OCI-LY3 (cell line): ENCODE measurements at regions not wholly inside any gene's neighbourhood (a gene's known extent, or its start where the extent isn't known, plus 50 kb on each side); places are given as distances from the start of the nearest gene placed in this dataset.

Source experiments
- H2AFZ ChIP-seq: fragments of 200-600, 300-600 bp; shearing (Covaris generic); 2 replicates; pipeline ENCODE4 v1.6.0; 2014; ENCODE audit warnings: antibody characterized with exemption, low read depth, low read length
- H3K27ac ChIP-seq: fragments of 200-600, 300-600 bp; sonication (generic); 2 replicates; pipeline ENCODE4 v1.5.1; 2014; ENCODE audit warnings: mild to moderate bottlenecking, low read length, moderate library complexity, mixed read lengths
- H3K27me3 ChIP-seq: fragments of 200-600, 300-600 bp; sonication (generic); 2 replicates; pipeline ENCODE4 v1.6.1; 2014; ENCODE audit warnings: low read depth, low read length, mixed read lengths
- H3K36me3 ChIP-seq: fragments of 200-600, 300-600 bp; sonication (generic); replicated peaks from 2 replicates; pipeline ENCODE3; 2014; ENCODE audit warnings: low read depth, low read length, mixed read lengths
- H3K4me1 ChIP-seq: fragments of 300-600, 200-600 bp; sonication (generic); 2 replicates; pipeline ENCODE4 v1.6.1; 2014; ENCODE audit warnings: low read length, mixed read lengths
- H3K4me2 ChIP-seq: fragments of 200-600, 300-600 bp; sonication (generic); 2 replicates; pipeline ENCODE4 v1.6.1; 2014; ENCODE audit warnings: low read length, mixed read lengths
- H3K4me3 ChIP-seq: fragments of 300-600, 200-600 bp; sonication (generic); 2 replicates; pipeline ENCODE4 v1.5.1; 2014; ENCODE audit warnings: antibody characterized with exemption, mild to moderate bottlenecking, low read length, moderate library complexity
- H3K79me2 ChIP-seq: fragments of 300-600, 200-600 bp; shearing (Covaris generic); 2 replicates; pipeline ENCODE4 v1.6.1; 2014; ENCODE audit warnings: mild to moderate bottlenecking, low read length, mixed read lengths
- H3K9ac ChIP-seq: fragments of 300-600, 200-600 bp; shearing (Covaris generic); 2 replicates; pipeline ENCODE4 v1.6.0; 2014; ENCODE audit warnings: mild to moderate bottlenecking, low read length, moderate library complexity
- H3K9me3 ChIP-seq: fragments of 200-600, 300-600 bp; shearing (Covaris generic); 2 replicates; pipeline ENCODE4 v1.6.1; 2014; ENCODE audit warnings: low read length, mixed read lengths; ENCODE audit not compliant: insufficient read depth
- H4K20me1 ChIP-seq: fragments of 200-600, 300-600 bp; sonication (generic); 2 replicates; pipeline ENCODE4 v1.6.1; 2016; ENCODE audit warnings: low read length, mixed read lengths; ENCODE audit not compliant: insufficient read depth
- CTCF ChIP-seq: fragments of 200-600, 300-600 bp; sonication (generic); IDR thresholded peaks from 2 replicates; pipeline ENCODE4 v1.5.1; 2014; ENCODE audit warnings: antibody characterized with exemption, low read length, low read depth
- EZH2phosphoT487 ChIP-seq: fragments of 200-600 bp; shearing (Covaris generic); IDR thresholded peaks from 2 replicates; pipeline ENCODE4 v1.6.1; 2018; ENCODE audit warnings: antibody characterized with exemption, mixed run types, low read depth

GRCh38 chr1:25110036-25110435 is 122.3 kb downstream of the SYF2 start:
- peaks cover 6% of the 10 kb centered on the region for H3K36me3 ChIP-seq
- TF ChIP-seq EZH2phosphoT487 (no peak), CTCF (no peak)
- no peaks in the 10 kb centered on the region for H4K20me1 ChIP-seq
- H3K9me3 ChIP-seq: no peaks in the 10 kb centered on the region
- H3K79me2 ChIP-seq: no peaks in the 10 kb centered on the region
- H3K4me1 ChIP-seq: peaks cover 5% of the 10 kb centered on the region; the same call in 1 of the 2 replicates
- no peak overlapping the region for H2AFZ ChIP-seq
- 0 out of 2 replicates have a peak, but pooled peaks cover under 1% of the 10 kb centered on the region for H3K27me3 ChIP-seq
- no peak overlapping the region for H3K4me3 ChIP-seq
- H3K4me2 ChIP-seq: no peak overlapping the region
- H3K9ac ChIP-seq: no peak overlapping the region
- no peak overlapping the region for H3K27ac ChIP-seq

- Histone ChIP-seq H3K4me3 (no peak overlapping the region), H3K79me2 (no peaks in the 10 kb centered on the region), H3K9me3 (no peaks in the 10 kb centered on the region), H3K9ac (no peak overlapping the region), H3K4me2 (no peak overlapping the region), H3K36me3 (peaks cover 6% of the 10 kb centered on the region), H3K27ac (no peak overlapping the region), H3K4me1 (peaks cover 5% of the 10 kb centered on the region; the same call in 1 of the 2 replicates), H3K27me3 (no peaks in the 10 kb centered on the region), H4K20me1 (no peaks in the 10 kb centered on the region), H2AFZ (no peak overlapping the region)
- TF ChIP-seq CTCF (no peak), EZH2phosphoT487 (no peak)
These were observed 122.8 kb downstream of the SYF2 start for GRCh38 chr1:25109531-25109951.

- no peak for TF ChIP-seq CTCF
- TF ChIP-seq EZH2phosphoT487: no peak
- H2AFZ ChIP-seq: no peak overlapping the region
These were observed 124.7 kb downstream of the SYF2 start for GRCh38 chr1:25107643-25108010.

GRCh38 chr1:25106976-25107642 is 125.2 kb downstream of the SYF2 start:
- H3K27me3 ChIP-seq: no peaks in the 10 kb centered on the region
- H3K9ac ChIP-seq: no peak overlapping the region
- no peak overlapping the region for H3K4me3 ChIP-seq
- H4K20me1 ChIP-seq: no peaks in the 10 kb centered on the region
- no peaks in the 10 kb centered on the region for H3K79me2 ChIP-seq
- H3K9me3 ChIP-seq: no peaks in the 10 kb centered on the region
- H3K27ac ChIP-seq: no peak overlapping the region
- H3K36me3 ChIP-seq: peaks cover 6% of the 10 kb centered on the region
- TF ChIP-seq CTCF (no peak), EZH2phosphoT487 (no peak)
- no peak overlapping the region for H2AFZ ChIP-seq
- H3K4me2 ChIP-seq: no peak overlapping the region
- H3K4me1 ChIP-seq: peaks cover 5% of the 10 kb centered on the region; the same call in 1 of the 2 replicates

More at GRCh38 chr1:25107643-25108010, 124.7 kb downstream of the SYF2 start:
- peaks cover 6% of the 10 kb centered on the region for H3K36me3 ChIP-seq
- H3K9me3 ChIP-seq: no peaks in the 10 kb centered on the region
- no peak overlapping the region for H3K9ac ChIP-seq
- H3K79me2 ChIP-seq: no peaks in the 10 kb centered on the region
- peaks cover 5% of the 10 kb centered on the region; the same call in 1 of the 2 replicates for H3K4me1 ChIP-seq
- no peak overlapping the region for H3K4me2 ChIP-seq
- no peaks in the 10 kb centered on the region for H3K27me3 ChIP-seq
- H3K4me3 ChIP-seq: no peak overlapping the region
- no peaks in the 10 kb centered on the region for H4K20me1 ChIP-seq
- H3K27ac ChIP-seq: no peak overlapping the region
